NB4 (cell line): ENCODE measurements at regions not wholly inside any gene's neighbourhood (a gene's known extent, or its start where the extent isn't known, plus 50 kb on each side); places are given as distances from the start of the nearest gene placed in this dataset.
A peak's percentile ranks its signal among the peaks of the same experiment; 100 is the strongest.

Experiments used
- DNase-seq: peaks from one replicate; pipeline ENCODE4 v3.0.0; 2010; ENCODE audit warnings: low read depth
- H3K4me3 ChIP-seq: one replicate; pipeline ENCODE4 v1.5.1; 2011; ENCODE audit warnings: mild to moderate bottlenecking, low read depth, low read length, moderate library complexity
- MYC ChIP-seq: IDR thresholded peaks from 2 replicates; pipeline ENCODE4 v1.6.1; 2011; ENCODE audit warnings: low read depth, low read length
- POLR2A ChIP-seq: IDR thresholded peaks from 2 replicates; pipeline ENCODE4 v1.6.1; 2011; ENCODE audit warnings: mild to moderate bottlenecking; ENCODE audit not compliant: insufficient read length; ENCODE audit errors: extremely low read depth
- TF ChIP-seq, protein P1 (sequence below): IDR thresholded peaks from 2 replicates; pipeline ENCODE4 v1.6.1; 2011; ENCODE audit warnings: low read depth, low read length
- TF ChIP-seq, protein P2 (sequence below): IDR thresholded peaks from one replicate; pipeline ENCODE4 v1.5.1; 2012; ENCODE audit warnings: low read depth, low read length

DNA sequence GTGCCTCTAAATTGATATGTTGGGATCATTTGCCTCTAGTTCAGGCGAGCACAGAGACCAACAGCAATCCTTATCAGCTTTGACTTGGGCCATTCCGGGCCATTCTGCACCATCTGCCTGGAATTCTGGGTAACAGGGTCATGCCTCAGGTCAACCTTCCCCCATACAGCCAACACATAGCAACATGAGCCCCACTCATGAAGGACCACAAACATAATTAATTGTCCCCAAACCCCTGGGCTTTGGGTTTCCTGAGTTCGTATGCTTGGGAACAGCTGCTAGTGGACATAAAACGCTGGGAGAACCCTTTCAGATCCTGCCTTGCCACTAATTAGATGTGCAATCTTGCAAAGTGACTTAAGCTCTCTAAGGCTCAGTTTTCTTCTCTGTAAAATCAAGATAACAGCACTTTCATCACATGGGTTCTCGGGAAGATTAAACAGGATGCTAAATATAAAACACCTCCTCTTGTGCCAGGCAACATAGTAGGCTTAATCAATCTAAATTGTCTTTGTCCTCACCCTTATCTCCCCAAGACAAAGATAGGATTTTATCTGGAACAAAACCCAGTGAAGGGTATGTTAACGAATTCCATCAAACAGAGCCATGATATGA is 426.5 kb downstream of the CD83 start:
- TF ChIP-seq, protein P1, sequence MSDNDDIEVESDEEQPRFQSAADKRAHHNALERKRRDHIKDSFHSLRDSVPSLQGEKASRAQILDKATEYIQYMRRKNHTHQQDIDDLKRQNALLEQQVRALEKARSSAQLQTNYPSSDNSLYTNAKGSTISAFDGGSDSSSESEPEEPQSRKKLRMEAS: no peak
- TF ChIP-seq POLR2A (no peak), MYC (no peak)
- TF ChIP-seq, protein P2, sequence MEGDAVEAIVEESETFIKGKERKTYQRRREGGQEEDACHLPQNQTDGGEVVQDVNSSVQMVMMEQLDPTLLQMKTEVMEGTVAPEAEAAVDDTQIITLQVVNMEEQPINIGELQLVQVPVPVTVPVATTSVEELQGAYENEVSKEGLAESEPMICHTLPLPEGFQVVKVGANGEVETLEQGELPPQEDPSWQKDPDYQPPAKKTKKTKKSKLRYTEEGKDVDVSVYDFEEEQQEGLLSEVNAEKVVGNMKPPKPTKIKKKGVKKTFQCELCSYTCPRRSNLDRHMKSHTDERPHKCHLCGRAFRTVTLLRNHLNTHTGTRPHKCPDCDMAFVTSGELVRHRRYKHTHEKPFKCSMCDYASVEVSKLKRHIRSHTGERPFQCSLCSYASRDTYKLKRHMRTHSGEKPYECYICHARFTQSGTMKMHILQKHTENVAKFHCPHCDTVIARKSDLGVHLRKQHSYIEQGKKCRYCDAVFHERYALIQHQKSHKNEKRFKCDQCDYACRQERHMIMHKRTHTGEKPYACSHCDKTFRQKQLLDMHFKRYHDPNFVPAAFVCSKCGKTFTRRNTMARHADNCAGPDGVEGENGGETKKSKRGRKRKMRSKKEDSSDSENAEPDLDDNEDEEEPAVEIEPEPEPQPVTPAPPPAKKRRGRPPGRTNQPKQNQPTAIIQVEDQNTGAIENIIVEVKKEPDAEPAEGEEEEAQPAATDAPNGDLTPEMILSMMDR: no peak
- no peak overlapping the region for H3K4me3 ChIP-seq
- DNase-seq: no peak

DNA sequence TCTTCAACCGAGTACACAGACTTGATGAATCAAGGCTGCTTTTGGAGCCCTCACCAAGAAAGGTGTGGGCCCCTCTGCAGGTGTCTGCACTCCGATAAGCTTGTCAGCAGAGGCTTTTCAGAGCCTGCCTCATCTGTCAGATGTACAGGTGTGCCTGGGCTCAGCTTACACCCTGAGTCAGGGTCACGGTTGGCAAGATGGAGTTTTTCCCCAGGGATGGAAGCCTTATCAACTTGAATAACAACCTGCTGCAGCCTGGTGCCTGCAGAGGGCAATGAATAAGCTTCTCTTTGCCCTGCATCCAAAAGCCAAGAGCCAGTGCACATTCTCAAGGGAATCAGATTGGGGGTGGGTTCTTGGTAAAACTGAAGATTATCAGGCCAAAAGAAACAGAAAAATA is 427.1 kb downstream of the CD83 start:
- DNase-seq: peak; percentile 19
- no peak for TF ChIP-seq POLR2A
- TF ChIP-seq MYC: no peak
- TF ChIP-seq, protein P2: no peak
- TF ChIP-seq, protein P1: no peak
- no peak overlapping the region for H3K4me3 ChIP-seq

DNA sequence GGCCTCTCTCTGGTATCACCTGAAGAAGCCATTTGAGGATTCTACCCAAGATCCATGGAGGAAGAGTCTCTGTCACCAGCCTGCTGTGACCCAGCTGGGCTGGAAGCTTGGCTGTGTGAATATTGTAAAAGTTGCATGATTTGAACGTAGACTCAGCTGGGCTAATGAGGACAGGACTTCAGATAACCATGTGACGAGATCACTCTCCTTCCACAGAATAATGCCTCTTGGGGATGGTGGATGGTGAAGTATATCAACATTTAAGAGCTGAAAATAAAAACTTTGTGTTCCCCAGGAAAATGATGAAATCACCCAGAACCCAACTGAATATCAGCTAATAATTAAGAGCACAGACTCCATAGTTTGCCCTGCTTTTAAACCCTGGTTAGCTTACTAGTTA is 427.9 kb downstream of the CD83 start:
- DNase-seq: no peak
- no peak overlapping the region for H3K4me3 ChIP-seq
- TF ChIP-seq, protein P2: no peak
- no peak for TF ChIP-seq POLR2A
- TF ChIP-seq, protein P1: no peak

DNA sequence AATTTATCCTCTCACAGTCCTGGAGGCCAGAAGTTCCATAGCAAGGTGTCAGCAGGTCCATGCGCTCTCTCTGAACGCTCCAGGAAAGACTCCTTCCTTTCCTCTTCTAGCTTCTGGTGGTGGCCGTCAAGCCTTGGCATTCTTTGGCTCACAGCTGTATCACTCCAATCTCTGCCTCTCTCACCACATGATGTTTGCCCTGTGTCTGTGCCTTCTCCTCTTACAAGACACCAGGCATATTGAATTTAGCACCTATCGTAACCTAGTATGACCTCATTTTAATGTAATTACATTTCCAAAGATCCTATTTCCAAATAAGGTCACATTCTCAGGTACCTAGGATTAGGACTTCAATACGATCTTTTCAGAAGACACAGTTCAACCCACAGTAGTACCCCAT is 428.5 kb downstream of the CD83 start:
- H3K4me3 ChIP-seq: no peak overlapping the region
- TF ChIP-seq, protein P1: no peak
- TF ChIP-seq, protein P2: no peak
- TF ChIP-seq MYC (no peak), POLR2A (no peak)
- no peak for DNase-seq

DNA sequence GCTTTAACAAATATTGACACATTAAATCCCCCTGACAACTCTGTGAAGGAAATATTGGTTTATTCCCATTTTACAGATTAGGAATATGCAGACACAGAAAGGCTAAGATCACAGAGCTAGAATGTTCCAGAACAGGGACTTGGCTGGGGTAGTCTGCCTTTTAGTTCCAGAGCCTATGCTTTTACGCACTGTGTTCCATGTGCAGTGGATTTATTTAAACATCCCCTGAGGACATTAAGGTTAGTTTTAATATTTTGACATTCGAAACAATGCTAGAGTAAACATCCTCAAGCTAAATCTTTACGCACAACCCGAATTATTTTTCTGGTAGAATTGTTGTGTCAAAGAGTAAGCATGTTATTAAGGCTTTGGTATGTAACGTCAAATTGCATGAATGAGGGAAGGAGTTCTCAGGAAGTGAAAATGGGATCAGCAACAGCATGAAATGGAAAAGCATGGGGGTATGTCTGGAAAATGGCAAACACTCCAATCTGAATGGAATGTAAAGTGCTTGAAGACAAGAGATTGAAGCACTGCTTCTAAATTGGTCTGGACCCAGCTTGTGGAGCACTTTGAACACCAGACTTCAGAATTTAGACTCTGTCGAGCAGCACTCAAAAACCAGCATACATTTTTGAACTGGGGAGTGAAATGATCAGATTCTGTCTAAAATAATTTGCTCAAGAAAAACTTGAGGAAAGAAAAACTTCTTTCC is 429.9 kb downstream of the CD83 start:
- no peak overlapping the region for H3K4me3 ChIP-seq
- TF ChIP-seq, protein P2: no peak
- TF ChIP-seq, protein P1: no peak
- no peak for TF ChIP-seq POLR2A
- no peak for DNase-seq

DNA sequence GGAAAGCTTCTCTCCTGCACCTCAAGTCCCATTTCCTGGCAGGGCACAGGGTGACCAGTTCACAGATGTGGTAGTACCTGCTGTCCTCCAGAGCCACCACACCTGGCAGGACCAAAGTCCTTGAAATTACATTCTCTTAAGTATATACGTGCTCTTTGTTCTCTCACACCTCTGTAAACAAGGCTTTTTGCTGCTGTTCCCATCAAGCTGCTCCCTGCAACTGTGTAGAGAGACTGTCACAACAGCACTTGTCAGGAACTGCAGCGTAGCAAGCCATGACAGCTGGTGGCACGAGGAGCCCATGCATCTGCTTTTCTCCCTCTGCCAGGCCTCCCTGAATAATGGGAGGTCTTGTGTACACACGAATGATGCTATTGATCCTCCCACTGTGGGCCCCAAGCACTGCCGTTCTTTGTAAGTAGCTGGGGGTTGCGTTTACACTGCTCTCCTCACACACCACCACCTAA is 431.8 kb downstream of the CD83 start:
- H3K4me3 ChIP-seq: no peak overlapping the region
- DNase-seq: no peak

More for the DNA sequence above, 431.8 kb downstream of the CD83 start:
- TF ChIP-seq, protein P1: no peak
- TF ChIP-seq POLR2A (no peak), MYC (no peak)
- TF ChIP-seq, protein P2: no peak
